Loucy (cell line): ENCODE measurements at regions not wholly inside any gene's neighbourhood (a gene's known extent, or its start where the extent isn't known, plus 50 kb on each side); places are given as distances from the start of the nearest gene placed in this dataset.

ENCODE experiments used
- EZH2phosphoT487 ChIP-seq: fragments of 200-600 bp; IDR thresholded peaks from 2 replicates; pipeline ENCODE4 v1.6.1; 2018; ENCODE audit warnings: antibody characterized with exemption, mild to moderate bottlenecking, moderate library complexity, borderline replicate concordance
- TF ChIP-seq, protein P1 (sequence below): fragments of 200-600 bp; sonication (generic); conservative IDR thresholded peaks from 2 replicates; pipeline ENCODE4 v1.5.1; 2014; ENCODE audit warnings: mild to moderate bottlenecking, antibody characterized with exemption, low read length

DNA sequence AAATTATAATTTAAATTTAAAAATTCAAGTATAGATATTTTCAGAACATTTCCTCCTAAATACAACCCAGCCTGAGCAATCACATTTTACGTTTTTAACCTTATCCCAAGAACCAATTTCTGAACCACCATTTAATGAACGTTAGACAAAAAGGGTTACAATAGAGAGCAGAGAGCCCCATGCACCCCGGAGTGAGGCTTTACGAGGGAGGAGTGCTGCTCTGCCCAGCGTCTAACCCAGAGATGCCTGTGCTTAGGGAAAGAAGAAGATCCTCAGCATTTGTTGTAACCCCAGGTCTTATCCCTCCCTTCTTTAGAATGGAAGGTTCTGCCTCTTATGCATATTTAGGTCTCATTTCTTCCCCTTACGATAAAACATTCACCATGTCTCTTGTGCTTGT is 169.1 kb downstream of the ICE1 start:
- TF ChIP-seq, protein P1, sequence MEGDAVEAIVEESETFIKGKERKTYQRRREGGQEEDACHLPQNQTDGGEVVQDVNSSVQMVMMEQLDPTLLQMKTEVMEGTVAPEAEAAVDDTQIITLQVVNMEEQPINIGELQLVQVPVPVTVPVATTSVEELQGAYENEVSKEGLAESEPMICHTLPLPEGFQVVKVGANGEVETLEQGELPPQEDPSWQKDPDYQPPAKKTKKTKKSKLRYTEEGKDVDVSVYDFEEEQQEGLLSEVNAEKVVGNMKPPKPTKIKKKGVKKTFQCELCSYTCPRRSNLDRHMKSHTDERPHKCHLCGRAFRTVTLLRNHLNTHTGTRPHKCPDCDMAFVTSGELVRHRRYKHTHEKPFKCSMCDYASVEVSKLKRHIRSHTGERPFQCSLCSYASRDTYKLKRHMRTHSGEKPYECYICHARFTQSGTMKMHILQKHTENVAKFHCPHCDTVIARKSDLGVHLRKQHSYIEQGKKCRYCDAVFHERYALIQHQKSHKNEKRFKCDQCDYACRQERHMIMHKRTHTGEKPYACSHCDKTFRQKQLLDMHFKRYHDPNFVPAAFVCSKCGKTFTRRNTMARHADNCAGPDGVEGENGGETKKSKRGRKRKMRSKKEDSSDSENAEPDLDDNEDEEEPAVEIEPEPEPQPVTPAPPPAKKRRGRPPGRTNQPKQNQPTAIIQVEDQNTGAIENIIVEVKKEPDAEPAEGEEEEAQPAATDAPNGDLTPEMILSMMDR = no peak
- no peak for TF ChIP-seq EZH2phosphoT487
